ENCODE measurements at regions not wholly inside any gene's neighbourhood (a gene's known extent, or its start where the extent isn't known, plus 50 kb on each side); places are given as distances from the start of the nearest gene placed in this dataset.

DNA sequence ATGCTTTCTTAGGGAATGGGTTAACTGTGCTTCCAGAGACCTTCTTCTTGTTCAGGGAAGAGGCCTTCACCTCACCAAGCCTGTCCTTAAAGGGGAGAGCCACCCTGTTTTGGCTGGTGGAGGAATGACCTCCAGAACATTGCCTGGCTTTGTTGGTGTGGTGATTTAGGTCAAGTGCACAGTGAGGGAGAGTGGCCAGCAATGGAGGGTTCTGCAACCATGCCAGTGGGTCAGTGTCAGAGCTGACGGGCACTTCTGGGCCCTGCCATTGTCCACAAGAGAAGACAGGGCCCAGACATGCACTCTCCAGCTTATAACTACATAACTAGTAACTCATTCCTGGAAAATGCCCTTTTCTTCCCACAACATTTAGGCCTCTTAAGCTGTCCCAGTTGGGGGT lies 238.5 kb upstream of the AKR1E2 start (continued):
- TF ChIP-seq ZNF532 (CRISPR knock-in tag; IDR thresholded peaks at IDR 0.05; ENCODE audit: borderline replicate concordance) (no peak), RELA (CRISPR knock-in tag; IDR thresholded peaks at IDR 0.05; ENCODE audit: borderline replicate concordance) (no peak), NFATC4 (CRISPR knock-in tag; IDR thresholded peaks at IDR 0.05) (no peak)

DNA sequence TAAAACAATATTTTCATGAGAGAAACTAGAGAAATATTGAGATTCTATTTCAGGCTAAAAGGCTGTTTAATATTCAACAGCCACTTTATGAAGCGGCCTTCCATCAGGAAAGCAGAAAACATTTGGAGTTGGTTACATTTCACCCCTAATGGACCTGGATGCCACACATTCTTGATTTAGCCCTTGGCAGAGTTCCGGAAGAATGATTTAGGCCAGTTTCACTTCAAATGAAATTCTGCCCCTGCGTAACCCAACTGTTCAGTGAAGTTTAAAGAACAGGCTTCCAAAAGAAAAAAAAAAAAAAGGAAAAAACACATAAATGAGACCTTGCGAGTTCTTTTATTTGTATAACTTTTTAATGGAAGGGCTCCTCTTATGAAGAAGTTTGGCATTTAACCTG lies 239.2 kb upstream of the AKR1E2 start:
- POLR2A ChIA-PET = no interaction called here
- no peak overlapping the region for H3K27ac Mint-ChIP-seq
- H3K4me3 Mint-ChIP-seq = no peak overlapping the region
- ATAC-seq (no peak), DNase-seq (ENCODE audit: low spot score) (no peak)
- H3K36me3 Mint-ChIP-seq = no peaks in the 10 kb centered on the region
- CTCF ChIA-PET = no interaction called here
- H3K27me3 Mint-ChIP-seq (ENCODE audit: low read depth) = no peaks in the 10 kb centered on the region
- H3K4me1 Mint-ChIP-seq = no peaks in the 10 kb centered on the region
- peaks cover 11% of the 10 kb centered on the region for H3K9me3 Mint-ChIP-seq
- TF ChIP-seq PRDM15 (CRISPR knock-in tag; IDR thresholded peaks at IDR 0.05) (no peak), SMAD4 (CRISPR knock-in tag; IDR thresholded peaks at IDR 0.05) (no peak), NFYB (CRISPR knock-in tag; conservative IDR thresholded peaks at IDR 0.05; ENCODE audit: low read depth) (no peak), ZNF532 (CRISPR knock-in tag; IDR thresholded peaks at IDR 0.05; ENCODE audit: borderline replicate concordance) (no peak), FOXP1 (CRISPR knock-in tag; IDR thresholded peaks at IDR 0.05; ENCODE audit: borderline replicate concordance) (no peak), ZNF416 (CRISPR knock-in tag; IDR thresholded peaks at IDR 0.05) (no peak), GABPB1 (CRISPR knock-in tag; IDR thresholded peaks at IDR 0.05) (no peak), ATF3 (CRISPR knock-in tag; conservative IDR thresholded peaks at IDR 0.05) (no peak), NR1H2 (CRISPR knock-in tag; IDR thresholded peaks at IDR 0.05) (no peak), MYBL2 (CRISPR knock-in tag; IDR thresholded peaks at IDR 0.05) (no peak), TEAD1 (CRISPR knock-in tag; IDR thresholded peaks at IDR 0.05) (no peak), ATF1 (CRISPR knock-in tag; IDR thresholded peaks at IDR 0.05) (no peak)
- TF ChIP-seq, protein P1, sequence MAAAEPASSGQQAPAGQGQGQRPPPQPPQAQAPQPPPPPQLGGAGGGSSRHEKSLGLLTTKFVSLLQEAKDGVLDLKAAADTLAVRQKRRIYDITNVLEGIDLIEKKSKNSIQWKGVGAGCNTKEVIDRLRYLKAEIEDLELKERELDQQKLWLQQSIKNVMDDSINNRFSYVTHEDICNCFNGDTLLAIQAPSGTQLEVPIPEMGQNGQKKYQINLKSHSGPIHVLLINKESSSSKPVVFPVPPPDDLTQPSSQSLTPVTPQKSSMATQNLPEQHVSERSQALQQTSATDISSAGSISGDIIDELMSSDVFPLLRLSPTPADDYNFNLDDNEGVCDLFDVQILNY (CRISPR knock-in tag; IDR thresholded peaks at IDR 0.05) = no peak
- TF ChIP-seq, protein P2, sequence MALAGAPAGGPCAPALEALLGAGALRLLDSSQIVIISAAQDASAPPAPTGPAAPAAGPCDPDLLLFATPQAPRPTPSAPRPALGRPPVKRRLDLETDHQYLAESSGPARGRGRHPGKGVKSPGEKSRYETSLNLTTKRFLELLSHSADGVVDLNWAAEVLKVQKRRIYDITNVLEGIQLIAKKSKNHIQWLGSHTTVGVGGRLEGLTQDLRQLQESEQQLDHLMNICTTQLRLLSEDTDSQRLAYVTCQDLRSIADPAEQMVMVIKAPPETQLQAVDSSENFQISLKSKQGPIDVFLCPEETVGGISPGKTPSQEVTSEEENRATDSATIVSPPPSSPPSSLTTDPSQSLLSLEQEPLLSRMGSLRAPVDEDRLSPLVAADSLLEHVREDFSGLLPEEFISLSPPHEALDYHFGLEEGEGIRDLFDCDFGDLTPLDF (CRISPR knock-in tag; IDR thresholded peaks at IDR 0.05) = no peak
- TF ChIP-seq, protein P3, sequence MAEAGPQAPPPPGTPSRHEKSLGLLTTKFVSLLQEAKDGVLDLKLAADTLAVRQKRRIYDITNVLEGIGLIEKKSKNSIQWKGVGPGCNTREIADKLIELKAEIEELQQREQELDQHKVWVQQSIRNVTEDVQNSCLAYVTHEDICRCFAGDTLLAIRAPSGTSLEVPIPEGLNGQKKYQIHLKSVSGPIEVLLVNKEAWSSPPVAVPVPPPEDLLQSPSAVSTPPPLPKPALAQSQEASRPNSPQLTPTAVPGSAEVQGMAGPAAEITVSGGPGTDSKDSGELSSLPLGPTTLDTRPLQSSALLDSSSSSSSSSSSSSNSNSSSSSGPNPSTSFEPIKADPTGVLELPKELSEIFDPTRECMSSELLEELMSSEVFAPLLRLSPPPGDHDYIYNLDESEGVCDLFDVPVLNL (CRISPR knock-in tag; IDR thresholded peaks at IDR 0.05; ENCODE audit: borderline replicate concordance, low read depth) = no peak
- TF ChIP-seq, protein P4, sequence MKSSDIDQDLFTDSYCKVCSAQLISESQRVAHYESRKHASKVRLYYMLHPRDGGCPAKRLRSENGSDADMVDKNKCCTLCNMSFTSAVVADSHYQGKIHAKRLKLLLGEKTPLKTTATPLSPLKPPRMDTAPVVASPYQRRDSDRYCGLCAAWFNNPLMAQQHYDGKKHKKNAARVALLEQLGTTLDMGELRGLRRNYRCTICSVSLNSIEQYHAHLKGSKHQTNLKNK (CRISPR knock-in tag; IDR thresholded peaks at IDR 0.05) = no peak
- TF ChIP-seq, protein P5, sequence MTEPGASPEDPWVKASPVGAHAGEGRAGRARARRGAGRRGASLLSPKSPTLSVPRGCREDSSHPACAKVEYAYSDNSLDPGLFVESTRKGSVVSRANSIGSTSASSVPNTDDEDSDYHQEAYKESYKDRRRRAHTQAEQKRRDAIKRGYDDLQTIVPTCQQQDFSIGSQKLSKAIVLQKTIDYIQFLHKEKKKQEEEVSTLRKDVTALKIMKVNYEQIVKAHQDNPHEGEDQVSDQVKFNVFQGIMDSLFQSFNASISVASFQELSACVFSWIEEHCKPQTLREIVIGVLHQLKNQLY (CRISPR knock-in tag; IDR thresholded peaks at IDR 0.05) = no peak
